Peyer's patch (tissue), 4 donors: ENCODE measurements at regions not wholly inside any gene's neighbourhood (a gene's known extent, or its start where the extent isn't known, plus 50 kb on each side); places are given as distances from the start of the nearest gene placed in this dataset.

Experiments
- DNase-seq, 3 donors: peaks; one replicate each; pipeline ENCODE4 v3.0.0-alpha.2; 2017 to 2019
- H3K27ac ChIP-seq, 4 donors: fragments of 200-600 bp; sonication (generic); one replicate each; pipeline ENCODE4 v1.5.1; 2016 to 2019
- H3K27me3 ChIP-seq, 2 donors: fragments of 200-600 bp; sonication (generic); one replicate each; pipeline ENCODE4 v1.5.1; 2019
- H3K36me3 ChIP-seq, 3 donors: fragments of 200-600 bp; sonication (generic); one replicate each; pipeline ENCODE4 v1.5.1; 2016 to 2019
- H3K4me1 ChIP-seq, 4 donors: fragments of 200-600 bp; sonication (generic); one replicate each; pipeline ENCODE4 v1.5.1; 2016 to 2019
- H3K4me3 ChIP-seq, 4 donors: fragments of 200-600 bp; sonication (generic); 1 replicate in 3 of 4; 2 replicates in 1 of 4; pipeline ENCODE4 v1.5.1; 2016 to 2019; ENCODE audit warnings: mild to moderate bottlenecking in 1 of 4
- H3K9me3 ChIP-seq, 4 donors: fragments of 200-600 bp; sonication (generic); one replicate each; pipeline ENCODE4 v1.5.1; 2016 to 2019; ENCODE audit warnings: mild to moderate bottlenecking in 1 of 4
- POLR2A ChIP-seq, 2 donors: fragments of 450-650 bp; IDR thresholded peaks; one replicate each; pipeline ENCODE4 v1.5.1; 2017; ENCODE audit warnings: antibody characterized with exemption in 2 of 2, mild to moderate bottlenecking in 2 of 2, moderate library complexity in 2 of 2
- TF ChIP-seq, protein P1 (sequence below), 6 experiments: fragments of 450-650 bp in 4 of 6; fragments of 200-600 bp in 2 of 6; sonication (generic) in 1 of 6; IDR thresholded peaks; one replicate each; pipeline ENCODE4 v1.5.1; 2017 to 2019; ENCODE audit warnings: antibody characterized with exemption in 6 of 6, mild to moderate bottlenecking in 3 of 6, moderate library complexity in 1 of 6

DNA sequence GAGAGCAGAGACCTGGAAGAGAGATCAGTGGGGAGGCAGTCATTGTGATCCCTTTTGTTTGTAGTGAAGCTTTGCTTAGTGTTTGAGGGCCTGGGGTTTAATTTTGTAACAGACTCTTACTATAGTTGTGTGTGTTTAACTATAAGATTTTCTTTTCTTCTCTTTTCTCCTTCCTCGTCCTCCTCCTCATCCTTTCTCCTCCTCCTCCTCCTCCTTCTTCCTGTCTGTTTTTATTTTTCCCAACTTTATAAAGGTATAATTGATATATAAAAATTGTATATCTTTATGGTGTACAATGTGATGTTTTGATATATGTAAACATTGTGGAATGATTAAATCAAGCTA, 71.2 kb upstream of the MACF1 start:
- DNase-seq, result no peak
- no peaks in the 10 kb centered on the region for H3K36me3 ChIP-seq
- H3K27ac ChIP-seq, result peak overlapping the region in 2 of 4 donors; percentile 38 to 59
- H3K27me3 ChIP-seq, result no peaks in the 10 kb centered on the region
- peaks cover 0 to 32% (median 0%) of the 10 kb centered on the region in 4 donors for H3K4me1 ChIP-seq
- no peak overlapping the region for H3K4me3 ChIP-seq
- H3K9me3 ChIP-seq, result no peaks in the 10 kb centered on the region
- TF ChIP-seq POLR2A (IDR thresholded peaks at IDR 0.05), result no peak
- TF ChIP-seq, protein P1, sequence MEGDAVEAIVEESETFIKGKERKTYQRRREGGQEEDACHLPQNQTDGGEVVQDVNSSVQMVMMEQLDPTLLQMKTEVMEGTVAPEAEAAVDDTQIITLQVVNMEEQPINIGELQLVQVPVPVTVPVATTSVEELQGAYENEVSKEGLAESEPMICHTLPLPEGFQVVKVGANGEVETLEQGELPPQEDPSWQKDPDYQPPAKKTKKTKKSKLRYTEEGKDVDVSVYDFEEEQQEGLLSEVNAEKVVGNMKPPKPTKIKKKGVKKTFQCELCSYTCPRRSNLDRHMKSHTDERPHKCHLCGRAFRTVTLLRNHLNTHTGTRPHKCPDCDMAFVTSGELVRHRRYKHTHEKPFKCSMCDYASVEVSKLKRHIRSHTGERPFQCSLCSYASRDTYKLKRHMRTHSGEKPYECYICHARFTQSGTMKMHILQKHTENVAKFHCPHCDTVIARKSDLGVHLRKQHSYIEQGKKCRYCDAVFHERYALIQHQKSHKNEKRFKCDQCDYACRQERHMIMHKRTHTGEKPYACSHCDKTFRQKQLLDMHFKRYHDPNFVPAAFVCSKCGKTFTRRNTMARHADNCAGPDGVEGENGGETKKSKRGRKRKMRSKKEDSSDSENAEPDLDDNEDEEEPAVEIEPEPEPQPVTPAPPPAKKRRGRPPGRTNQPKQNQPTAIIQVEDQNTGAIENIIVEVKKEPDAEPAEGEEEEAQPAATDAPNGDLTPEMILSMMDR (IDR thresholded peaks at IDR 0.05), result no peak

DNA sequence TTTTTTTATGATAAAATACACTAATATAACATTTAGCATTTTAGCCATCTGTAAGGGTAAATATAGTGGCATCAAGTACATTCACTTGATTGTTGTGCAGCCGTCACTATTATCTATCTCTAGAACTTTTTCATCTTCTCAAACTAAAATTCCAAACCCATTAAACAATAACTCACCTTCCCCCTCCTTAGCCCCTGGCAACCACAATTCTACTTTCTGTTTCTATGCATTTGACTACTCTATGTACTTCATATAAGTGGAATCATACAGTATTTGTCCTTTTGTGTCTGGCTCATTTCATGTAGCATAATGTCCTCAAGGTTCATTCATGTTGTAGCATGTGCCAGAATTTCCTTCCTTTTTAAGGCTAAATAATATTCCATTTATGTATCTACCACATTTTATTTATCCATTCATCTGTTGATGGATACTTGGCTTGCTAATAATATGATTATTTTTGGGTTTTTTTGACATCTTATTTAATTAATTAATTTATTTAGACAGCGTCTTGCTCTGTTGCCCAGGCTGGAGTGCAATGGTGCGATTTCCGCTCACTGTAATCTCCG, 69.6 kb upstream of the MACF1 start:
- no peaks in the 10 kb centered on the region for H3K27me3 ChIP-seq
- no peak overlapping the region for H3K27ac ChIP-seq
- no peaks in the 10 kb centered on the region for H3K9me3 ChIP-seq
- DNase-seq, result no peak
- TF ChIP-seq, protein P1 (IDR thresholded peaks at IDR 0.05), result no peak
- TF ChIP-seq POLR2A (IDR thresholded peaks at IDR 0.05), result no peak
- peaks cover 0 to 23% (median 0%) of the 10 kb centered on the region in 4 donors for H3K4me1 ChIP-seq
- no peak overlapping the region for H3K4me3 ChIP-seq
- H3K36me3 ChIP-seq, result no peaks in the 10 kb centered on the region

DNA sequence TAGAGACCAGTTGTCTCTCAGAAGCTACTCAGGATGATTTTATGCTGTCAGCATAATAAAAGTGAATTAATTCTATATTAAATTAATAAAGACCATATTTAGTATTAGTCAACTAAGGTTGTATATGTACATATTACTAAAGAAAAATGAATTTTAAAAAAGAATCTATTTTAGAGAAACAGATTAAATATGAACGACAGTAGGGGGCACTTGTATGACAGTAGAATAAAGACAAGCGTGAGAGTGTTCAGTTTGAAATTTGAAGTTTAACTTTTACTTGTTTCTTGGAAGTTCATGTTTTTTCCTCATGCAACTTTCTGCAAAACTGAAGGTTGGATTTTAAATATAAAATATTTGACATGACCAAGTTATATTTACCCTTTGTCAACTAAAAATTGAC, 67.9 kb upstream of the MACF1 start:
- no peak for DNase-seq
- Histone ChIP-seq H3K4me3 (no peak overlapping the region), H3K9me3 (no peaks in the 10 kb centered on the region), H3K27ac (no peak overlapping the region), H3K36me3 (no peaks in the 10 kb centered on the region), H3K4me1 (peaks cover 0 to 18% (median 0%) of the 10 kb centered on the region in 4 donors), H3K27me3 (no peaks in the 10 kb centered on the region)
- TF ChIP-seq POLR2A (IDR thresholded peaks at IDR 0.05), result no peak
- TF ChIP-seq, protein P1 (IDR thresholded peaks at IDR 0.05), result no peak

DNA sequence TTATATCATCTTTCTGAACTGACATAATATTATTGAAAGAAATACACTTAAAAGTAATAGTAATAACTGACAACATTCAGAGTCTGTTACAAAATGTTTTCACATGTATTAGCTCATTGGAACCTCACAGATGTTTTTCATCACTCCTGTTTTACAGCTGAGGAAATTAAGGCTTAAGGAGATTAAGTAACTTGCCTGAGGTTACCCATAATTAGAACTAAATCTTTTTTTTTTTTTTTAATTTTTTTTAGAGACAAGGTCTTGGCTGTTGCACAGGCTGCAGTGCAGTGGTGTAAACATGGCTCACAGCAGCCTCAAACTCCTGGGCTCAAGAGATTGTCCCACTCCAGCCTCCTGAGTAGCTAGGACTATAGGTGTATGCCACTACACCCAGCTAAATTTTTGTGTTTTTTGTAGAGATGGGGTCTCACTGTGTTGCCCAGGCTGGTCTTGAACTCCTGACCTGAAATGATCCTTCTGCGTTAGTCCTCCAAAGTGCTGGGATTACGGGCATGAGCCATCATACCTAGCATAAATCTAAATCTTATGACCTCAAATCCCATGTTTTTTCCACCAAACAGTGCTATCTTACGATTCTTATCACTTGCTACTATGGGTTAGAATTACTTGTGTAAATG, 64.7 kb upstream of the MACF1 start:
- no peak for DNase-seq
- no peaks in the 10 kb centered on the region for H3K27me3 ChIP-seq
- no peak overlapping the region for H3K4me3 ChIP-seq
- H3K9me3 ChIP-seq, result no peaks in the 10 kb centered on the region
- peaks cover 0 to 9% (median 0%) of the 10 kb centered on the region in 4 donors for H3K4me1 ChIP-seq
- no peak overlapping the region for H3K27ac ChIP-seq
- no peaks in the 10 kb centered on the region for H3K36me3 ChIP-seq
- TF ChIP-seq, protein P1 (IDR thresholded peaks at IDR 0.05), result no peak
- TF ChIP-seq POLR2A (IDR thresholded peaks at IDR 0.05), result no peak

DNA sequence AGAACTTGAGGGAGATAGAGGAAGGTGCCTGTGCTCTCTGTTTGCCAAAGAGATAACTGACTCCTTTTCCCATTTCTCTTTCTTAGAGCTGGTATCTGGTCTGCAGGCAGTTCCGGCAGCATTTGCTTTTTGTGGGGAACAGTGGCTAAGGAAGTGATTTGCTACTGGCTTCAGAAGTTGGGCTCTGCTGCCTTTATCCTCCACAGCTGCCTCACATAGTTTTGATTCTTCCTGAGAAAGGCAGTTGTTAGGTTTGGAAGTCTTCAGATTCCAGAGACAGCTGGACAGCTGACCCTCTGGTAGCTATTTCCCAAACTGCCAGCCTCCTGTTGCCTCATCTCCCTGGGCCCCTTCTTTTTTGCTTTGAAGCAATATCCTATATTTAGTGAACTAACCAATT, 62.6 kb upstream of the MACF1 start:
- no peaks in the 10 kb centered on the region for H3K9me3 ChIP-seq
- no peak overlapping the region for H3K4me3 ChIP-seq
- TF ChIP-seq, protein P1 (IDR thresholded peaks at IDR 0.05), result no peak
- TF ChIP-seq POLR2A (IDR thresholded peaks at IDR 0.05), result no peak
- no peaks in the 10 kb centered on the region for H3K36me3 ChIP-seq
- peak overlapping the region in 1 of 4 donors; percentile 52 for H3K27ac ChIP-seq
- H3K27me3 ChIP-seq, result no peaks in the 10 kb centered on the region
- DNase-seq, result no peak
- peaks cover 0 to 9% (median 0%) of the 10 kb centered on the region in 4 donors for H3K4me1 ChIP-seq
